Ovary (tissue), 3 donors: ENCODE measurements at regions not wholly inside any gene's neighbourhood (a gene's known extent, or its start where the extent isn't known, plus 50 kb on each side); places are given as distances from the start of the nearest gene placed in this dataset.

Source experiments
- CTCF ChIP-seq, 3 donors: fragments of 450-650 bp in 2 of 3; fragments of 200-600 bp in 1 of 3; IDR thresholded peaks; one replicate each; pipeline versions ENCODE4 v1.5.1 to v1.8.0; 2016 to 2022; ENCODE audit warnings: antibody characterized with exemption in 3 of 3, mild to moderate bottlenecking in 1 of 3
- POLR2A ChIP-seq: fragments of 450-650 bp; IDR thresholded peaks from one replicate; pipeline ENCODE4 v1.6.1; 2017; ENCODE audit warnings: antibody characterized with exemption, mild to moderate bottlenecking, moderate library complexity
- donor health status: DM: no; HTN: no; CAD: no.

GRCh38 chr2:234671231-234671630, 174.3 kb upstream of the ARL4C start:
- TF ChIP-seq CTCF (IDR thresholded peaks at IDR 0.05) (no peak), POLR2A (no peak)
